Caco-2 (cell line): ENCODE measurements at regions not wholly inside any gene's neighbourhood (a gene's known extent, or its start where the extent isn't known, plus 50 kb on each side); places are given as distances from the start of the nearest gene placed in this dataset.

Experiments used
- BruUV-seq: library from RNA; stranded (reverse); fragments of 400-500 nt; replicated peaks from 2 replicates; lab custom pipeline; 2021; lab: Mats Ljungman, UMichigan
- CTCF ChIA-PET: fragments of 300-600 bp; sonication (Branson Sonifier 250); formaldehyde crosslinking; loops from one replicate; lab custom pipeline; 2022; ENCODE audit warnings: antibody characterized with exemption; lab: Charles Lee
- POLR2A ChIA-PET: fragments of 300-600 bp; sonication (Branson Sonifier 250); formaldehyde crosslinking; loops from one replicate; lab custom pipeline; 2022; ENCODE audit warnings: antibody characterized with exemption; lab: Charles Lee
- DNase-seq, 2 experiments: peaks; one replicate each; pipeline versions ENCODE4 v3.0.0 to v3.0.0-alpha.2; 2020 to 2022
- H3K27me3 ChIP-seq: replicated peaks from 2 replicates; pipeline ENCODE4 v1.6.0; 2011; ENCODE audit warnings: low read length; ENCODE audit not compliant: control insufficient read depth, insufficient read depth
- H3K36me3 ChIP-seq: 2 replicates; pipeline ENCODE4 v1.5.1; 2011; ENCODE audit warnings: low read length; ENCODE audit not compliant: control insufficient read depth, insufficient read depth
- H3K4me1 ChIP-seq: fragments of 250-450 bp; sonication (Bioruptor Pico); 2 replicates; pipeline ENCODE4 v1.5.1; 2020; ENCODE audit warnings: mild to moderate bottlenecking
- H3K4me3 ChIP-seq: 2 replicates; pipeline ENCODE4 v1.5.1; 2011; ENCODE audit warnings: low read depth, mild to moderate bottlenecking, control low read depth, low read length
- H3K9me3 ChIP-seq: fragments of 250-450 bp; sonication (Bioruptor Pico); 2 replicates; pipeline ENCODE4 v1.5.1; 2020; ENCODE audit warnings: mild to moderate bottlenecking, moderate library complexity
- H3K27ac Mint-ChIP-seq: one replicate; pipeline ENCODE4 v1.8.0; 2022; ENCODE audit warnings: mixed read lengths; ENCODE audit not compliant: unreplicated experiment
- H3K27me3 Mint-ChIP-seq: one replicate; pipeline ENCODE4 v1.8.0; 2022; ENCODE audit warnings: mixed read lengths; ENCODE audit not compliant: insufficient read depth, unreplicated experiment
- H3K36me3 Mint-ChIP-seq: one replicate; pipeline ENCODE4 v1.8.0; 2022; ENCODE audit warnings: mild to moderate bottlenecking, mixed read lengths; ENCODE audit not compliant: insufficient read depth, unreplicated experiment
- H3K4me1 Mint-ChIP-seq: one replicate; pipeline ENCODE4 v1.8.0; 2022; ENCODE audit warnings: low read depth, mixed read lengths; ENCODE audit not compliant: unreplicated experiment
- H3K4me3 Mint-ChIP-seq: one replicate; pipeline ENCODE4 v1.8.0; 2022; ENCODE audit warnings: mild to moderate bottlenecking, moderate library complexity, mixed read lengths; ENCODE audit not compliant: unreplicated experiment
- H3K9me3 Mint-ChIP-seq: one replicate; pipeline ENCODE4 v1.8.0; 2022; ENCODE audit warnings: mixed read lengths; ENCODE audit not compliant: unreplicated experiment
- CTCF ChIP-seq, 2 experiments: fragments of 200-600 bp in 1 of 2; IDR thresholded peaks; 1 replicate in 1 of 2; 2 replicates in 1 of 2; pipeline versions ENCODE4 v1.5.1 to v1.8.0; 2011 to 2022; ENCODE audit warnings: antibody characterized with exemption in 1 of 2, control low read depth in 1 of 2, inconsistent platforms in 1 of 2, low read depth in 1 of 2, low read length in 1 of 2, mild to moderate bottlenecking in 1 of 2, moderate library complexity in 1 of 2; ENCODE audit not compliant: insufficient read depth in 1 of 2, severe bottlenecking in 1 of 2, unreplicated experiment in 1 of 2
- intact Hi-C: fragments of 100-400 bp; cut with micrococcal nuclease; formaldehyde crosslinking; loops from one replicate; pipeline ENCODE4 v1.10.0; 2022; ENCODE audit not compliant: unreplicated experiment

GRCh38 chr15:69749797-69750196 lies 297.2 kb downstream of the RPLP1 start:
- no peak for DNase-seq
- no peaks in the 10 kb centered on the region for H3K27me3 ChIP-seq
- no peak for TF ChIP-seq CTCF (IDR thresholded peaks at IDR 0.05; ENCODE audit: insufficient read depth in 1 of 2, low read depth in 1 of 2, low read length in 1 of 2, severe bottlenecking in 1 of 2, unreplicated experiment in 1 of 2)
- H3K9me3 ChIP-seq = no peaks in the 10 kb centered on the region
- BruUV-seq = no TSS peak
- POLR2A ChIA-PET = no interaction called here
- H3K27me3 Mint-ChIP-seq = peaks cover 9% of the 10 kb centered on the region
- intact Hi-C loops = no loop called here
- no peak overlapping the region for H3K4me3 Mint-ChIP-seq
- H3K36me3 ChIP-seq = no peaks in the 10 kb centered on the region
- H3K4me1 Mint-ChIP-seq = no peaks in the 10 kb centered on the region
- CTCF ChIA-PET = no interaction called here
- H3K4me1 ChIP-seq = no peaks in the 10 kb centered on the region
- no peak overlapping the region for H3K27ac Mint-ChIP-seq
- H3K4me3 ChIP-seq = no peak overlapping the region
- no peaks in the 10 kb centered on the region for H3K36me3 Mint-ChIP-seq
- peaks cover 25% of the 10 kb centered on the region for H3K9me3 Mint-ChIP-seq

GRCh38 chr15:69750253-69750652 lies 297.6 kb downstream of the RPLP1 start:
- Histone ChIP-seq H3K4me3 (no peak overlapping the region), H3K9me3 (no peaks in the 10 kb centered on the region), H3K4me1 (no peaks in the 10 kb centered on the region), H3K27me3 (no peaks in the 10 kb centered on the region), H3K36me3 (no peaks in the 10 kb centered on the region)
- no peaks in the 10 kb centered on the region for H3K36me3 Mint-ChIP-seq
- H3K4me3 Mint-ChIP-seq = no peak overlapping the region
- BruUV-seq = no TSS peak
- CTCF ChIA-PET = no interaction called here
- peaks cover 9% of the 10 kb centered on the region for H3K27me3 Mint-ChIP-seq
- peaks cover 27% of the 10 kb centered on the region for H3K9me3 Mint-ChIP-seq
- DNase-seq = no peak
- no peak overlapping the region for H3K27ac Mint-ChIP-seq
- intact Hi-C loops = no loop called here
- POLR2A ChIA-PET = no interaction called here
- H3K4me1 Mint-ChIP-seq = no peaks in the 10 kb centered on the region
- no peak for TF ChIP-seq CTCF (IDR thresholded peaks at IDR 0.05; ENCODE audit: insufficient read depth in 1 of 2, low read depth in 1 of 2, low read length in 1 of 2, severe bottlenecking in 1 of 2, unreplicated experiment in 1 of 2)

- no peaks in the 10 kb centered on the region for H3K9me3 ChIP-seq
- Mint-ChIP-seq H3K36me3 (no peaks in the 10 kb centered on the region), H3K9me3 (peaks cover 27% of the 10 kb centered on the region), H3K4me3 (no peak overlapping the region), H3K4me1 (no peaks in the 10 kb centered on the region), H3K27me3 (peaks cover 5% of the 10 kb centered on the region), H3K27ac (no peak overlapping the region)
- CTCF ChIA-PET = interaction anchor here (0.7 kb wide), 1 partner anchor 13 kb away, joined by 3 read pairs; no protein-coding TSS in a partner anchor
- no peak for DNase-seq
- H3K4me3 ChIP-seq = no peak overlapping the region
- no TSS peak for BruUV-seq
- no peaks in the 10 kb centered on the region for H3K4me1 ChIP-seq
- H3K27me3 ChIP-seq = no peaks in the 10 kb centered on the region
- H3K36me3 ChIP-seq = no peaks in the 10 kb centered on the region
- no peak for TF ChIP-seq CTCF (IDR thresholded peaks at IDR 0.05; ENCODE audit: insufficient read depth in 1 of 2, low read depth in 1 of 2, low read length in 1 of 2, severe bottlenecking in 1 of 2, unreplicated experiment in 1 of 2)
- intact Hi-C loops = no loop called here
- POLR2A ChIA-PET = no interaction called here
These were observed 298.5 kb downstream of the RPLP1 start for GRCh38 chr15:69751147-69751546.
